Stimulated activated CD4-positive, alpha-beta T cell treated with anti-CD3 and anti-CD28 coated beads, Interleukin-1b, Interleukin-23, amount 100 ng/mL, for 4 hours (primary cell): ENCODE measurements at regions not wholly inside any gene's neighbourhood (a gene's known extent, or its start where the extent isn't known, plus 50 kb on each side); places are given as distances from the start of the nearest gene placed in this dataset.
"Not testable (repeated sequence)": the region's sequence is repeated elsewhere in the genome, so short reads cannot be mapped to it uniquely, and the experiment has no call there.

Experiments
- DNase-seq, 2 donors: peaks; one replicate each; pipeline ENCODE4 v3.0.0-alpha.2; 2020; ENCODE audit warnings: low read depth in 2 of 2

DNA sequence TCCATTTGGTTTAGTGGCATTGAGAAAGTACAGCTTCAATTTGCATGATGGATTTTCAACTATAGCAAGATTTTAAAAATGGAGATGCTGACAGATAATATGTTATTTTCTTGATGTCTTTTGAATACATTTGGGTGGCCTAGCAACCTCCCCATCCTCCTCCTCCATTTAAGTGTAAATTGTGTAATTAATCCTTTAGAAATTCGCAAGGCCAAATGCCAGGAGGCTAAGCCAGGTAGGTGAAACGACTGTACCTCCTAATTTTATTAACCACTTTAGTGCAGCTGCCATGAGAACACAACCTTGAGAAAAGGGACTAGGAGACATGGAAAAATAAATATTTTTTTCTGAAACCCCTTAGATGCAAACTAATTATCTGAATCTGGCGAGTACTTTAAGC is 248.8 kb downstream of the MRPS30 start:
- DNase-seq = no peak

- no peak for DNase-seq
These were observed 252.0 kb downstream of the MRPS30 start for GRCh38 chr5:45060724-45061123.

DNA sequence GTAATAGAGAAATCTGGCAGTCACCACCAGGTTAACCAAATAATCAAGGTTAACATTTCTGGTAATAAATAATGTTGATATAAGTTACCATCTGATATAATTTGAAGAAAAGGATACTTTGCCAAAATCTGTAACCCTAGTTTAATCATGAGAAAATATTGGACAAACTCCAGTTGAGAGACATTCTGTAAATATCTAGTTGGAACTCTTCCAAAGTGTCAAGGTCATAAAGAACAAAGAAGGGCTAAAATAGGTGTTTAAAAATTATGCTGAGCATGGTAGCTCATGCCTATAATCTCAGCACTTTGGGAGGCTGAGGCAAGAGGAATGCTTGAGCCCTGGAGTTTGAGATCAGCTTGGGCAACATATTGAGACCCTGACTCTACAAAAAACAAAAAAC is 253.3 kb downstream of the MRPS30 start:
- no peak for DNase-seq

GRCh38 chr5:45081082-45081481 is 272.3 kb downstream of the MRPS30 start:
- DNase-seq = no peak

DNA sequence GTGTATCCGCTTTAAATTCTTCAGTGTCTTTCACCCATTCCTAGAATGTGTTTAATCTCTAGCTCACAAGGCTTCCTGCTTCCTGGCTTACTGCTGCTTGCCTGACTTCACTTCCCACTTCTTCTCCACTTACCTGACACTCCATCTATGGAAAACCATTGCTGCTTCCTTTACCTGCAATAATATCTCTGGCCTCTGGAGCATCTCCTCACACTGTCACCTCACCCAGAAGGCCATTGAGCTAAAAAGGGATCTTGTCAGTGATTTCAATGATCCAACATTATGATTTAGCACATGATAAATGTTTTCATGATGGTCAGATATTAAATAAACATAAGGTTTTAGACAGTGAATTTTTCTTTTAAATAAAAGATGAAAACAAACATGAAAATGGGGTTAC is 281.1 kb downstream of the MRPS30 start:
- DNase-seq = no peak

- DNase-seq = no peak
These were observed 284.6 kb downstream of the MRPS30 start for GRCh38 chr5:45093377-45093776.

DNA sequence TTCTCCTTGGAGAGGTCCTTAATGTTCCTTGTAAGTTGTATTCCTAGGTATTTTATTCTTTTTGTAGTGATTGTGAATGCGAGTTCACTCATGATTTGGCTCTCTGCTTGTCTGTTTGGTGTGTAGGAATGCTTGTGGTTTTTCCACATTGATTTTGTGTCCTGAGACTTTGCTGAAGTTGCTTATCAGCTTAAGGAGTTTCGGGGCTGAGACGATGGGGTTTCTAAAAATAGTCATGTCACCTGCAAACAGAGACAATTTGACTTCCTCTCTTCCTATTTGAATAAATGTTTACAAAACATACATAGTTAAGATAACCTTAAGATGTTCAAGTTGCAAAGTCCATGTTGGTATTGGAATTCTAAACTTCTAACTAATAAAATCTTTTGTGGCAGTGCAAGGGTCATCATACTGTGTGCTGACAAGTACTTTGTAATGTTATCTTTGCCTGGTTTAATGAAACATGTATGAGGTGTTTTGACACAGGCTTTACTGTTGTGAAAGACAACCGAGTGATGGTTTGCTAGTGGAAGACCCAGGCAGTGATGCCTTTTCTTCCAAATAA is 286.2 kb downstream of the MRPS30 start:
- DNase-seq = no peak

GRCh38 chr5:45098483-45098882 is 289.7 kb downstream of the MRPS30 start:
- DNase-seq = no peak

DNA sequence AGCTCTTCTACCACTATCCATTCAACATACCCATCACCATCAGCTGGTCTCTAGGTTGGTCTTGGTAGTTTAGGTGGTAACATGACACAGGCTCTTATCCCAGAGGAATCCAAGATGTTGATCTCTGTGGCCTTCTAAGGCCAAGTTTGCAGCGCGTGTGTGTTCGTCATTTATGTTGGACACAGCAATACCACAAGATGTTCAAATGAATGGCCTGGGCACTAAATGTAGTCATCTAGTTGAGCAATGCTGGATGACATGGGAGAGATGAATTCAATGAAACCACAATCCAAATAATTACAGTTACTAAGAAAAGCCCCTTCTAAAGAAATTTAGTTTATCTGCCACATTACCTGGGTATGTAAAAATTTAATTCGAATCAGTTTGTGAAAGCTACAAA is 292.4 kb downstream of the MRPS30 start:
- DNase-seq = no peak

- no peak for DNase-seq
These were observed 296.8 kb downstream of the MRPS30 start for GRCh38 chr5:45105491-45105994.

- DNase-seq = no peak
These were observed 300.3 kb downstream of the MRPS30 start for GRCh38 chr5:45109062-45109461.

- DNase-seq = no peak
These were observed 300.9 kb downstream of the MRPS30 start for GRCh38 chr5:45109636-45110035.

GRCh38 chr5:45110399-45110798 is 301.7 kb downstream of the MRPS30 start:
- no peak for DNase-seq

DNA sequence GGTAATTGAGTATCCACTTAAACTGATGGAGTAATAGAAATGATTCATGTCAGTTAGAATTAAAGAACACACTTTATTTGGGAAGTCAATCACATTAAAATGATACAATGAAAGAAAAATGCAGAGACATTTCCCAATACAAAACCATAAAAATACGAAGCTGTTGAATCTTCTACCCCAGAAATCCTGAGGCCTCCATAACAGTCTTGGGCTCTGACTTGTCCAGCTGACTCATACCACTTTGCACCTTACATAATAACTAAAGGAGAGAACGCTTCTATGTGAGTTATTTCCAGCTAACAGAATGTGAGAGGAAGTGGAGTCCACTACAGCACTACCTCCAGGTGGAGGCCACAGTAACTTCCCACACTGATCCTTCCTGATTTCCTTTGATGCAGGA is 305.0 kb downstream of the MRPS30 start:
- DNase-seq = no peak

DNA sequence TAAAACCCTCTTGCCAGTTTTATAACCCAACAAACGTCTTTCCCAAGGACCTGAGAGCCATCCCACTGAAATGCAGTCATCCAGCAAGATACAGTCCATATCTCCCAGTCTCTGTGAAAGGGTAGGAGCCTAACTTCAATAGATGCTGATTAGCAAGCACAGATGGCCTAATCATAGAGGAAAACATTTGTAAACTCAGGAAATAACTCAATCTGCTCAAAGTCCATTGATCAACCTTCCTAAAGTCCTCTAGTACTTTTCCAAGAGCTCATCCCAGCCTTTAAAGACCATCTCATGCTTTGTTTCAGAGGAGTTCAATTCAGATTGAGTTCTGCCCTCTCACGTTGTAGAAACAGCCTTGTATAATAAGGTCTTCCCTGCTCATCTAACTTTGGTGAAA is 324.2 kb downstream of the MRPS30 start:
- no peak for DNase-seq

GRCh38 chr5:45162974-45163373 is 354.2 kb downstream of the MRPS30 start:
- no peak for DNase-seq

DNA sequence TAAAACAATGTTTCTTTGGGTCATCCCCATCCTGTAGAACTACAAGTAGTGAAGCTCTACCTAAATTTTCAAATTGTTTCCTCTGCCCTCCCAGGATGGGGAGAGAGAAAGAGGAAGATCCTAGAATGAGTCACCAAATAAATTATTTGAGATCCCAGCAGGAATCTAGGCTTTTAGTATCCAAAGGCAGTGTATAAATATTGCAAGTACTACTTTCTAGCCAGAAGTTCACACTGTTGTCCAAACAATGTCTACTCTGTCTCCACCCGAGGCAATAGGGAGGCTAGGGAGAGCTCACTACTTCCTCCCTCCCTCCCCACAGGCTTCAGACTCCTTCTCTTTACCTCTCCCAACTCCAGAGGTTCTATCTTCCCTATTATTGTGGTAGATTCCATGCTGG is 362.8 kb downstream of the MRPS30 start:
- no peak for DNase-seq

DNA sequence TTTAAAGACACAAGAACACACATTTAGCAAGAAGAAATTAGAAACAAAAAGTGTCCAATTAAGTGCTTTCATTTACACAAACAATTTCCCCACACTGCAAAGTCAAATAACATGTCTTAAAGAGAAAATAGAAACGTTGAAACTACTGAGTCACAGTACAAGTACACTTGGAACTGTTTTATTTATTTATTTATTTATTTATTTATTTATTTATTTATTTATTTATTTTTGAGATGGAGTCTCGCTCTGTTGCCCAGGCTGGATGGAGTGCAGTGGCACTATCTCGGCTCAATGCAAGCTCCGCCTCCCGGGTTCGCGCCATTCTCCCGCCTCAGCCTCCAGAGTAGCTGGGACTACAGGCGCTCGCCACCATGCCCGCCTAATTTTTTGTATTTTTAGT is 363.9 kb downstream of the MRPS30 start:
- not testable (repeated sequence) for DNase-seq

DNA sequence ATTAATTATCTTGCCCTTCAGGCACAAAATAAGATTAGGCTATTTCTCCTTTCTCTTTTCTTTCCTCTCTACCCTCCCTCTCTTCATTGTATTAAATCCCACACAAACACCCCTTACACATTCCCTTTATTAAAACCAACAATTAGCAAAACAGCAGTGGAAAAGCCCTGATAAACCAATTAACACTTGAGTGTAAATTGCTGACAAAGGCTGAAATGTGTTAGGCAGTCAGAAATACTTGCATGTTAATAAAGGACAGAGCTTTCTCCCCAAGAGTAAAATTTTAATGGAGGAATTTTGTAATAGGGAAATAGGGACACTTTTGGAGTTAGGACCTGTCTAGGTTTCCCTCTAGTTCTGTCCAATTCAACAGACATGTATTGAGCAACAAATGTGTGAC is 370.9 kb downstream of the MRPS30 start:
- DNase-seq = no peak

- no peak for DNase-seq
These were observed 380.3 kb downstream of the MRPS30 start for GRCh38 chr5:45189042-45189441.

DNA sequence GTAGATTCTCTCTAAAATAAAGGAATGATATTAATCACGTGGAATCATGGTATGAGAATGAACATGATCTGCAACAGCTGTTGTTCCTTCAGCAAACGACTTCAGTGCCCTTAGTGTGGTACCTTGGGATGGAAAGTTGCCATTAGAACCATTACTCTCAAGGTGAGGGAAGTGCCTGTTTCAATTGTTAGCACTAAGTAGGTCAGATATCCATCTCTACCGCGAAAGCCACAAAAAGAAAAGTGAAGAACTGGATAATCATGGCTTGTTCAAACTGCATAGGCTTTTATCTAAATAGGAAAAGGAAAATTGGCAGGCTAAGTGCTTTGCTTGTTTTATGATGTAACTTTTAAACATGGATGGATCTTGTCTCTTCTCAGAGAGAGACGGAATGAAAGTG is 380.7 kb downstream of the MRPS30 start:
- DNase-seq = no peak

GRCh38 chr5:45195026-45195425 is 386.3 kb downstream of the MRPS30 start:
- DNase-seq = no peak
